ENCODE measurements at regions not wholly inside any gene's neighbourhood (a gene's known extent, or its start where the extent isn't known, plus 50 kb on each side); places are given as distances from the start of the nearest gene placed in this dataset.
A peak's percentile ranks its signal among the peaks of the same experiment; 100 is the strongest.

DNA sequence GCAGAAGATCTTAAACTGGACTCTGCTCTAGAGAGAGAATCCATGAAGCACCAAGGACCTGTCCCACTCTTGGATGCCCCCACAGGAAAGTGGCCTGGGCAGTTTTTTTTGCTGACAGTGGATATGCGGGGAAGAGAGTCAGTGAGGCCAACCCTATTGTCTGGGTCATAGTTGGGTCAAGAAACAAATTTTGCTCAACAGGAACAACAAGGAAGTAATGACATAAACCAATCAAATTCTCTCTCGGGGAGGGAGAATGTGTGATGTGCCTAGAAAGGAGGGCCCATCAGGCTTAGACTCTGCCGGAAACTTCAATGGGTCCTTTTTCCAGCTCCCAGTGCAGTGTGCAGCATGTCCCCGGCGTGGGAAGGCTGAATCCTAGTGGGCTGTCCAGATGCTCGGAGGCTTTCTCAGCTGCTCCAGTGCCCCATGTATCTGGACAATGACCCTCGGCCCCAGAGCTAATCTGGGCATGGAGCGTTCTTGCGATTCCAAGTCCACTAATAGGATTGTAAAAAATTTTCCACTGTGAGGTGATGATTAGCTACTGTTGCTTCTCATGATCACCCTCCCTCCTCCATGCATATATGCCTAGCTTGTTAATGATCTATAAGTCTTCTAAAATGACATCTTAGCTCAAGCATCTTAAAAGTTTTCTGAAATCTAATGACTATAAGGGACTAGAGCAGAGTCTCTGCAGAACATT, 101.0 kb downstream of the SNX19 start:
- no peak for DNase-seq

DNA sequence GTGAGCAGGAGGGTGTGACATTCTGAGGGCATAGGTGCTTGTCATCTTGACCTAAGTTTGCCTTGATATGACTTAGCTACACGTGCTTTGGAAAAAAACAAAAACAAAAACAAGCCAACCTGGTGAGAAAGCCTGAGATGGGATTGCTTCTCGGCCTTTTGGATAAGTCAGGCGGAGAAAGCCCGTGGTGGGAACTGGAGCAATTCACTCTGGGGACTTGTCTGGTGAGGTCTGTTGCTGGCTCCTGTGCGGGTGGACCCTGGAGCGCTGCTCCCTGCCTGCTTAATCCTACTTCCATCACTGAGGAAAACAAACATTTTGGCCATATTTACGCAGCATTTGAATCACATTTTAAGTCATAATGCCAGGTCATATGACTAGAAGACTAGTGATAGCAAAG, 100.3 kb downstream of the SNX19 start:
- no peak for DNase-seq

DNA sequence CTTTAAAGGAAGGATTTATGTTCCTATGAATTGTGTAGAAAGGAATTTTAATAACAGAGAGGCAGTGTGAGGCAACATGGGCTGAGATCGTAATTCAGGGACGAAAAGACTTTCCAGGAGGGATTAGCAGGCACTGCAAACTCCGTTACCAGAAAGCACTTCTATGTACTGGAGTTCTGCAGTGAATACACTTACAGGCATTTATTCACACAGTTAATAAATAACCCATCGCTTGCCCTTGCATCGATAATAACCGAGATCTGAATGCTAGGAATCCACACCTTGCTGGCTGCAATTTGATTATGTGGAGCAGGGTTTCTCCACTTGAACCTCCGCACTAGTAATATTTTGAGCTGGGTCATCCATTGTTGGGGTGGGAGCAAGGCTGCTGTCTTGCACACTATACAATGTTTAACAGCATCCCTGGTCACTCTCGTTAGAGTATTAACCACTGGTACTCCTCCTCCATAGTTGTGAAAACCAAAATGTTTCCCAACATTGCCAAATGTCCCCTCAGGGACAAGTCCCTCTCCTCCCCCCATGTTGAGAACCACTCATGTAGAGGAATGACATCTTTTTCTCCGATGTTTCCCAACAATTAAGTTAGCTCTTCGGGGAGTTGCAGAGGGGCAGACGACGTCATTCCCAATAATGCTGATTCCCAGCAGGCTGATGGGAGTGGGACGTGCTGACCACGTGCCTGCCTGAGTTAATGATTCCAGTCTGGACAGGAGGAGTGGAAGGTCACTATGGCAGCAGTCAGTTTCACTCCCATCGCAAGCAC, 99.5 kb downstream of the SNX19 start:
- DNase-seq, result no peak

DNA sequence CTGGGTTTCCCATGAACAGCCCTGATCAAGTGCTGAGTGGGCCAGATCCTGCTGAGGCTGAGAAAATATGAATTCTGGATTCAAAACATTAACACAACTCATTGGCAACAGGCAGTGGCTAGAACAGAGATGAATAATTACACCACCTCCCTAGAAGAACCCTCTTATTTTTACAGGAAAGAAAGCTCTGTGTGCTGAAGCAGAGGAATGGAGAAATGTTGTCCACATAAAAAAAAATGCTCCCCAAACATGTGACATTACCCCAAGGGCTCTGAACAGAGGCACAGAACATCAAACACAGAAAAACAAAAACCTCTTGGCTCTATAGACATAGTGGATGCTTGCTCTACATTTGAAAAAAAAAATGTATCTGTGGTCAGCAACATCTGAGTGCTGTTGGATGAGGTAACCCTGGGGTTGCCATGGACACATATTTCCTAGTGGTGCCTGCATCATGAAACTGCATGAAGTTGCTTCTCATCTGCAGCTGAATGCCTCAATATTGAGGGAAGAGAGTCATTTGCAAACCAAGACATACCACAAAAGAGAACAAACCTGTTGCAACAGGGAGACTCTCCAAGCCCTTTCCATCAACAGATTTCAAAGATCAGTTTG, 98.8 kb downstream of the SNX19 start:
- peak; percentile 61 for DNase-seq

DNA sequence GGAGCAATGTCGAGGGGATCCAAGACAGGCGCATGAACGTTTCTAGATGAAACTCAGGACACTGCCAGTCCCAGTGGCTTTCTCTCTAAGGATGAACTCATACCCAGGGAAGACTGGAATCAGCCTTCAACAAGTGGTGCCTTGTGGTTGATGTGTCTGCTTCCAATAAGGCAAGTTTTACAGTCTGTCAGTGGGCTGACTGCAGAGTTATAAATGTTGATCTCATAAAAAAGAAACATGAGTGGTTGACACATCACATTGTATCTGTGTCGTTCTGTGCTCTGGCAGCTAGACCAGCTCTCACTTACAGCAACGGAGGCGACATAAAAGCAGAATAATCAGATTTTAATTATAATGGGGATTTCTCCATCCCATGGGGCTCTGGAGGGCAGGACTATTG, 96.7 kb downstream of the SNX19 start:
- DNase-seq, result no peak
